Right lobe of liver (tissue), 4 donors: ENCODE measurements at regions not wholly inside any gene's neighbourhood (a gene's known extent, or its start where the extent isn't known, plus 50 kb on each side); places are given as distances from the start of the nearest gene placed in this dataset.

Experiments used
- POLR2A ChIP-seq: fragments of 450-650 bp; IDR thresholded peaks from one replicate; pipeline ENCODE4 v1.6.1; 2017; ENCODE audit warnings: antibody characterized with exemption, mild to moderate bottlenecking
- TF ChIP-seq, protein P1 (sequence below), 4 donors: fragments of 200-600 bp in 3 of 4; fragments of 450-650 bp in 1 of 4; IDR thresholded peaks; one replicate each; pipeline versions ENCODE4 v1.5.1 to v1.8.0; 2016 to 2022; ENCODE audit warnings: antibody characterized with exemption in 4 of 4, mild to moderate bottlenecking in 2 of 4
- donor health status: DM: no; HTN: no; CAD: no.
- donor health status: DM: no; HTN: no; CAD: no.
- donor health status: DM: no; HTN: yes; CAD: no.

DNA sequence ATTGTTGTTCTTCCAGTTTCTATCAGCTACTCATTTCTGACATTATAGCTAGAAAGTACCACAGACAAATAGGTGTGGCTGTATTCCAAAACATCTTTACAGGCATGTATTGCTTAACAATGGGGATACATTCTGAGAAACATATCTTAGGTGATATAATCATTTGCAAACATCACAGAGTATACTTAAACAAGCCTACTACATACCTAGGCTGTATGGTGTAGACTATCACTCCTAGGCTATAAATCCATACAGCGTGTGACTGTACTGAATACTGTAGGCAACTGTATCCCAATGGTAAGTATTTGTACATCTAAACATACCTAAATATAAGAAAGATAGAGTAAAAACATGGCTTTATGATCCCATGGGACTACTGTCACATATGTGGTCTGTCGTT, 231.8 kb downstream of the ETS1 start:
- TF ChIP-seq POLR2A, result no peak
- TF ChIP-seq, protein P1, sequence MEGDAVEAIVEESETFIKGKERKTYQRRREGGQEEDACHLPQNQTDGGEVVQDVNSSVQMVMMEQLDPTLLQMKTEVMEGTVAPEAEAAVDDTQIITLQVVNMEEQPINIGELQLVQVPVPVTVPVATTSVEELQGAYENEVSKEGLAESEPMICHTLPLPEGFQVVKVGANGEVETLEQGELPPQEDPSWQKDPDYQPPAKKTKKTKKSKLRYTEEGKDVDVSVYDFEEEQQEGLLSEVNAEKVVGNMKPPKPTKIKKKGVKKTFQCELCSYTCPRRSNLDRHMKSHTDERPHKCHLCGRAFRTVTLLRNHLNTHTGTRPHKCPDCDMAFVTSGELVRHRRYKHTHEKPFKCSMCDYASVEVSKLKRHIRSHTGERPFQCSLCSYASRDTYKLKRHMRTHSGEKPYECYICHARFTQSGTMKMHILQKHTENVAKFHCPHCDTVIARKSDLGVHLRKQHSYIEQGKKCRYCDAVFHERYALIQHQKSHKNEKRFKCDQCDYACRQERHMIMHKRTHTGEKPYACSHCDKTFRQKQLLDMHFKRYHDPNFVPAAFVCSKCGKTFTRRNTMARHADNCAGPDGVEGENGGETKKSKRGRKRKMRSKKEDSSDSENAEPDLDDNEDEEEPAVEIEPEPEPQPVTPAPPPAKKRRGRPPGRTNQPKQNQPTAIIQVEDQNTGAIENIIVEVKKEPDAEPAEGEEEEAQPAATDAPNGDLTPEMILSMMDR (IDR thresholded peaks at IDR 0.05), result no peak
